ENCODE measurements at regions not wholly inside any gene's neighbourhood (a gene's known extent, or its start where the extent isn't known, plus 50 kb on each side); places are given as distances from the start of the nearest gene placed in this dataset.
"Not testable (repeated sequence)": the region's sequence is repeated elsewhere in the genome, so short reads cannot be mapped to it uniquely, and the experiment has no call there.

- not testable (repeated sequence) for H3K14ac ChIP-seq (ENCODE audit: low read length); H3K9ac ChIP-seq (ENCODE audit: low read depth, low read length, poor library complexity); H2BK12ac ChIP-seq (ENCODE audit: low read length); H3K36me3 ChIP-seq (replicated peaks in 1 of 2; ENCODE audit: control insufficient read depth in 2 of 2, insufficient read depth in 2 of 2, low read length in 2 of 2); H3K9me3 ChIP-seq (replicated peaks in 1 of 2; ENCODE audit: control insufficient read depth in 2 of 2, insufficient read depth in 1 of 2, low read depth in 1 of 2, low read length in 2 of 2); H3K4me3 ChIP-seq (ENCODE audit: low read length in 2 of 2); H2BK15ac ChIP-seq (ENCODE audit: low read length); H3K79me1 ChIP-seq (ENCODE audit: low read depth, low read length); H3K4me2 ChIP-seq (ENCODE audit: insufficient read depth, low read length, poor library complexity, severe bottlenecking); H3K23ac ChIP-seq (ENCODE audit: low read depth, low read length, poor library complexity); H3K27ac ChIP-seq (replicated peaks; ENCODE audit: low read length); H3K27me3 ChIP-seq (ENCODE audit: control insufficient read depth in 3 of 3, insufficient read depth in 3 of 3, low read depth in 1 of 3, low read length in 3 of 3); DNase-seq (ENCODE audit: low spot score); H3K4me1 ChIP-seq (ENCODE audit: control insufficient read depth in 2 of 2, insufficient read depth in 1 of 2, low read depth in 1 of 2, low read length in 2 of 2); H2AK5ac ChIP-seq (ENCODE audit: low read depth, low read length); H2BK5ac ChIP-seq (ENCODE audit: low read length); H3K4ac ChIP-seq (ENCODE audit: low read length); H2AFZ ChIP-seq (ENCODE audit: low read length); H4K8ac ChIP-seq (ENCODE audit: low read depth, low read length); H3K18ac ChIP-seq (ENCODE audit: low read length); H2BK120ac ChIP-seq (ENCODE audit: low read depth, low read length); H4K91ac ChIP-seq (ENCODE audit: low read depth, low read length, poor library complexity)
- WGBS, 2 donors (ENCODE audit: extremely low coverage in 2 of 2, insufficient read length in 2 of 2, insufficient replicate concordance in 1 of 2), result no CpG with 5 or more reads among the region's 2 CpGs
These were observed 168.5 kb upstream of the FAM72C start for GRCh38 chr1:144140243-144140642.

- not testable (repeated sequence) for H2BK12ac ChIP-seq (ENCODE audit: low read length)
These were observed 133.2 kb upstream of the FAM72C start for GRCh38 chr1:144105006-144105405.

GRCh38 chr1:144104000-144104677 is 132.4 kb upstream of the FAM72C start:
- no CpG with 5 or more reads among the region's 14 CpGs for WGBS, 2 donors (ENCODE audit: extremely low coverage in 2 of 2, insufficient read length in 2 of 2, insufficient replicate concordance in 1 of 2)
- Histone ChIP-seq H3K14ac (ENCODE audit: low read length) (peak overlapping the region; percentile 85), H4K8ac (ENCODE audit: low read depth, low read length) (peak overlapping the region; percentile 3), H3K4ac (ENCODE audit: low read length) (peak overlapping the region; percentile 84), H2BK12ac (ENCODE audit: low read length) (peak overlapping the region; percentile 88), H3K9ac (ENCODE audit: low read depth, low read length, poor library complexity) (peak overlapping the region; percentile 63), H2BK5ac (ENCODE audit: low read length) (peak overlapping the region; percentile 88), H4K91ac (ENCODE audit: low read depth, low read length, poor library complexity) (peak overlapping the region; percentile 95), H3K18ac (ENCODE audit: low read length) (peak overlapping the region; percentile 89), H3K23ac (ENCODE audit: low read depth, low read length, poor library complexity) (peak overlapping the region; percentile 99)
- H2AK5ac ChIP-seq (ENCODE audit: low read depth, low read length); H3K79me1 ChIP-seq (ENCODE audit: low read depth, low read length); H2BK15ac ChIP-seq (ENCODE audit: low read length); H3K36me3 ChIP-seq (replicated peaks in 1 of 2; ENCODE audit: control insufficient read depth in 2 of 2, insufficient read depth in 2 of 2, low read length in 2 of 2); H2BK120ac ChIP-seq (ENCODE audit: low read depth, low read length); H3K9me3 ChIP-seq (replicated peaks in 1 of 2; ENCODE audit: control insufficient read depth in 2 of 2, insufficient read depth in 1 of 2, low read depth in 1 of 2, low read length in 2 of 2); H3K4me3 ChIP-seq (ENCODE audit: low read length in 2 of 2); H3K4me2 ChIP-seq (ENCODE audit: insufficient read depth, low read length, poor library complexity, severe bottlenecking); H3K4me1 ChIP-seq (ENCODE audit: control insufficient read depth in 2 of 2, insufficient read depth in 1 of 2, low read depth in 1 of 2, low read length in 2 of 2); H3K27ac ChIP-seq (replicated peaks; ENCODE audit: low read length); H3K27me3 ChIP-seq (ENCODE audit: control insufficient read depth in 3 of 3, insufficient read depth in 3 of 3, low read depth in 1 of 3, low read length in 3 of 3); DNase-seq (ENCODE audit: low spot score); H2AFZ ChIP-seq (ENCODE audit: low read length): not testable (repeated sequence)

More at GRCh38 chr1:144105006-144105405, 133.2 kb upstream of the FAM72C start:
- H3K23ac ChIP-seq (ENCODE audit: low read depth, low read length, poor library complexity); H3K18ac ChIP-seq (ENCODE audit: low read length); H2BK120ac ChIP-seq (ENCODE audit: low read depth, low read length); H3K36me3 ChIP-seq (replicated peaks in 1 of 2; ENCODE audit: control insufficient read depth in 2 of 2, insufficient read depth in 2 of 2, low read length in 2 of 2); H3K9ac ChIP-seq (ENCODE audit: low read depth, low read length, poor library complexity); H3K4ac ChIP-seq (ENCODE audit: low read length); H3K79me1 ChIP-seq (ENCODE audit: low read depth, low read length); H3K27ac ChIP-seq (replicated peaks; ENCODE audit: low read length); H2AFZ ChIP-seq (ENCODE audit: low read length); H3K4me1 ChIP-seq (ENCODE audit: control insufficient read depth in 2 of 2, insufficient read depth in 1 of 2, low read depth in 1 of 2, low read length in 2 of 2); H3K9me3 ChIP-seq (replicated peaks in 1 of 2; ENCODE audit: control insufficient read depth in 2 of 2, insufficient read depth in 1 of 2, low read depth in 1 of 2, low read length in 2 of 2); H2BK15ac ChIP-seq (ENCODE audit: low read length); DNase-seq (ENCODE audit: low spot score); H4K91ac ChIP-seq (ENCODE audit: low read depth, low read length, poor library complexity); H2BK5ac ChIP-seq (ENCODE audit: low read length); H3K4me3 ChIP-seq (ENCODE audit: low read length in 2 of 2); H2AK5ac ChIP-seq (ENCODE audit: low read depth, low read length); H4K8ac ChIP-seq (ENCODE audit: low read depth, low read length); H3K14ac ChIP-seq (ENCODE audit: low read length); H3K27me3 ChIP-seq (ENCODE audit: control insufficient read depth in 3 of 3, insufficient read depth in 3 of 3, low read depth in 1 of 3, low read length in 3 of 3); H3K4me2 ChIP-seq (ENCODE audit: insufficient read depth, low read length, poor library complexity, severe bottlenecking): not testable (repeated sequence)
- WGBS, 2 donors (ENCODE audit: extremely low coverage in 2 of 2, insufficient read length in 2 of 2, insufficient replicate concordance in 1 of 2), result no CpG with 5 or more reads among the region's 7 CpGs

- H3K27ac ChIP-seq (replicated peaks; ENCODE audit: low read length); H2BK5ac ChIP-seq (ENCODE audit: low read length); H3K4me2 ChIP-seq (ENCODE audit: insufficient read depth, low read length, poor library complexity, severe bottlenecking); H3K4me1 ChIP-seq (ENCODE audit: control insufficient read depth in 2 of 2, insufficient read depth in 1 of 2, low read depth in 1 of 2, low read length in 2 of 2); H2BK120ac ChIP-seq (ENCODE audit: low read depth, low read length); H3K79me1 ChIP-seq (ENCODE audit: low read depth, low read length); H3K4me3 ChIP-seq (ENCODE audit: low read length in 2 of 2); H3K36me3 ChIP-seq (replicated peaks in 1 of 2; ENCODE audit: control insufficient read depth in 2 of 2, insufficient read depth in 2 of 2, low read length in 2 of 2); DNase-seq (ENCODE audit: low spot score); H3K27me3 ChIP-seq (ENCODE audit: control insufficient read depth in 3 of 3, insufficient read depth in 3 of 3, low read depth in 1 of 3, low read length in 3 of 3); H3K9me3 ChIP-seq (replicated peaks in 1 of 2; ENCODE audit: control insufficient read depth in 2 of 2, insufficient read depth in 1 of 2, low read depth in 1 of 2, low read length in 2 of 2); H2AFZ ChIP-seq (ENCODE audit: low read length); H2BK15ac ChIP-seq (ENCODE audit: low read length): not testable (repeated sequence)
- H4K8ac ChIP-seq (ENCODE audit: low read depth, low read length), result peak overlapping the region; percentile 65
- peak overlapping the region; percentile 99 for H3K4ac ChIP-seq (ENCODE audit: low read length)
- peak overlapping the region; percentile 75 for H2AK5ac ChIP-seq (ENCODE audit: low read depth, low read length)
- H3K18ac ChIP-seq (ENCODE audit: low read length), result peak overlapping the region; percentile 98
- H3K23ac ChIP-seq (ENCODE audit: low read depth, low read length, poor library complexity), result peak overlapping the region; percentile 99
- H4K91ac ChIP-seq (ENCODE audit: low read depth, low read length, poor library complexity), result peak overlapping the region; percentile 99
- peak overlapping the region; percentile 90 for H3K9ac ChIP-seq (ENCODE audit: low read depth, low read length, poor library complexity)
- peak overlapping the region; percentile 58 for H2BK12ac ChIP-seq (ENCODE audit: low read length)
- WGBS, 2 donors (ENCODE audit: extremely low coverage in 2 of 2, insufficient read length in 2 of 2, insufficient replicate concordance in 1 of 2), result no CpG with 5 or more reads among the region's 6 CpGs
- H3K14ac ChIP-seq (ENCODE audit: low read length), result peak overlapping the region; percentile 100
These were observed 131.5 kb upstream of the FAM72C start for GRCh38 chr1:144103156-144103880.

Measured in neuronal stem cell (in vitro differentiated cells).